GM12865 (cell line): ENCODE measurements at regions not wholly inside any gene's neighbourhood (a gene's known extent, or its start where the extent isn't known, plus 50 kb on each side); places are given as distances from the start of the nearest gene placed in this dataset.

ENCODE experiments used
- DNase-seq: peaks from one replicate; pipeline ENCODE4 v3.0.0; 2010; ENCODE audit warnings: low read depth
- H3K4me3 ChIP-seq: 2 replicates; pipeline ENCODE4 v1.5.1; 2011; ENCODE audit warnings: mild to moderate bottlenecking, low read depth, low read length, control low read depth
- CTCF ChIP-seq: IDR thresholded peaks from 2 replicates; pipeline ENCODE4 v1.5.1; 2011; ENCODE audit warnings: low read length, control low read depth, low read depth, inconsistent platforms; ENCODE audit not compliant: insufficient read depth; ENCODE audit errors: missing control alignments

DNA sequence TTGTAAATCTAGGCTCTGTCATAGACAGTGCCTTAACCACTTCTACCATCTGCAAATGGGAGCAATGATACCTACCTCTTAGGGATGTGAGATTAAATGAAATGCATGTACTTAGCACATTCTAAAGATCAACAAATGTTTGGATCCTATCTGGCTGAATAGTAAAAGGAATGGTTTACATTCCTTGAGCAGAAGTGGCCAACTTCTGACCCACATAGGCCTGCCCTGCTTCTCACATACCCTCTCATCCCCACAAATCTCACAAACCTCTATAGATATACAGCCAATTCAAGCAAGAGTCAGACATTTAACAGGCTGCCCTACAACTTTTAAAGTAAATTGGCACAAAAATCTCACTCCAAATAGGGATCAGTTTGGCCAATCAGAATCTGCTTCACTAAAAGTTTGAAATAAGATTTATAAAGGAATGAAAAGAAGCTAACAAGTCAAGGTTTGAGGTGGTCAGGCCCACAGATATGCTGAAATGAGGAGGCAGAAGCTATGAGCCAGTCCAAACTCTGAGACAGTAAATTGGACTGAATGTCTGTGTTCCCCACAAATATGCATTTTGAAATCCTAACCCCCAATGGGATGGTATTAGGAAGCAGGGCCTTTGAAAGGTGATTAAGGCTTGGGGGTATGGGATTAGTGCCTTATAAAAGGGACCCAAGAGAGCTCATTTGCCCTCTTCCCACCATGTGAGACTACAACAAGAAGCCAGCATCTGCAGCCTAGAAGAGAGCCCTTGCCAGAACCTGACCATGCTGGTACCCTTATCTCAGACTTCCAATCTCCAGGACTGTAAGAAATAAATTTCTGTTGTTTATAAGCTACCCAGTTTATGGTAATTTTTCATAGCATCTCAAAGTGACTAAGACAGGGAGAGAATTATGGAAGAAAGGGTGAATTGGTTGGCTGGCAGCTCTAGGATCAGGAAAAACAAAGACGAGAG is 227.8 kb upstream of the RBMS1 start:
- no peak overlapping the region for H3K4me3 ChIP-seq
- no peak for DNase-seq
- no peak for TF ChIP-seq CTCF

DNA sequence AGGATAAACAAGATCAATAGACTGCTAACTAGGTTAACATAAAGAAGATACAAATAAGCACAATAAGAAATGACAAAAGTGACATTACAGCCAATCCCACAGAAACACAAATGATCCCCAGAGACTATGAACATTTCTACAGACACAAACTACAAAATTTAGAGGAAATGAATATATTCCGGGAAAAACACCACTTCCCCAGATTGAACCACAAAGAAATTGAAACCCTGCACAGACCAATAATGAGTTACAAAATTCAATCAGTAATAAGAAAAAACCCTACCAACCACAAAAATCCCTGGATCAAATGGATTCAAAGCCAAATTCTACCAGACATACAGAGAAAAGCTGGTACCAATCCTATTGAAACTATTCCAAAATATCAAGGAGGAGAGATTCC is 232.4 kb upstream of the RBMS1 start:
- no peak for DNase-seq
- no peak for TF ChIP-seq CTCF
- H3K4me3 ChIP-seq, result no peak overlapping the region

DNA sequence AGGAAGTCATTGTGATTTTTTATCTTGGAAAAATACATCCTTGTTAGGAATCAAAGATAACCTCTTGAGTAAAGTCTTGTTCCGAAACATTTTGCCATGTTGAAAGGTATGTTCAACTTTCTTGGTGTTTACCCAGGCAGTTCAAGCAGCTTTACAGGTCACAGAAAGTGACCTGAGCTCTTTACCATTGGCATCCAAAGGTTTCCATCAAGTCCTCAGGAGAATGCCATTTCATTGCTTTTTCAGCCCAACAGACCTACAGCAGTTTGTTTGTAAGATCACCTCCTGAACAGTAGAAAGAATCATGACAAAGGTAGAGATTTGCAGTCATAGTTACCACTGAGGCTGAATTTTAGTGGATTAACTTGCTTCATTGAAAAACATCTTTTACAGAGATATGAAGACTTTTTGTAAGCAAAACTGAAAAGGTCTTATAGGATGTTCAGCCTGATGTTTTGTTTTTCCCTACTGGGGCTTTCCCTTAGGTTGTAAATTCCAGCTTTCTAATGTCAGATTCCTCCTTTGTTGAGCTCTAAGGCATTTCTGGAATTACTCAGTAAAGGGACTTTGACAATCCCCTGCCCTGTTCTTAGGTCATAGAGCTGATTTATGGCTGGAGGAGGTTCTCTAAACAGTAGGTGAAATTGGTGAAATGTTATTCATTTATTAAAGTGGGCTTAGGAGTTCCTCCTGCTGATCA is 236.8 kb upstream of the RBMS1 start:
- no peak for DNase-seq
- H3K4me3 ChIP-seq, result no peak overlapping the region
- TF ChIP-seq CTCF, result no peak

- DNase-seq, result no peak
- no peak overlapping the region for H3K4me3 ChIP-seq
- TF ChIP-seq CTCF, result no peak
Measured at GRCh38 chr2:160731415-160731814, 237.8 kb upstream of the RBMS1 start.

DNA sequence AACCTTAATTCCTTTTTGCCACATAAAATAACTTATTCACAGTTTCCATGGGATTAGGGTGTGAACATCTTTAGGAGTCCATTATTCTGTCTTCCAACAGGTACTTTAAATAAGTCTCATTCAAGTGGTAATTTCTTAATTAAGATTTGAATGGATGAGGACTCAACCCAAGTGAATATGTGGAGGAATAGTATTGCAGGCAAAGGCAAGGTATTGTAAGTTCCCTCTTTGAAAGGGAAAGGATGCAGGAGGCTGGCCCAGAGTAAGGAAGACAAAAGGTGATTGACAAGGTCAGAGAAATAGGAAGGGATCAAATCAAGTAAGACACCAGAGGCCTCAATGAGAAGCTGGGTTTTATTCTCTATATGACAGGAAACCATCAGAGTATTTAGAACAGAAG is 238.2 kb upstream of the RBMS1 start:
- no peak overlapping the region for H3K4me3 ChIP-seq
- TF ChIP-seq CTCF, result no peak
- no peak for DNase-seq

GRCh38 chr2:160735696-160736095 is 242.1 kb upstream of the RBMS1 start:
- no peak for DNase-seq
- no peak for TF ChIP-seq CTCF
- no peak overlapping the region for H3K4me3 ChIP-seq
